Fibroblast of mammary gland (primary cell): ENCODE measurements at regions not wholly inside any gene's neighbourhood (a gene's known extent, or its start where the extent isn't known, plus 50 kb on each side); places are given as distances from the start of the nearest gene placed in this dataset.
"Not testable (repeated sequence)": the region's sequence is repeated elsewhere in the genome, so short reads cannot be mapped to it uniquely, and the experiment has no call there.

Source experiments
- DNase-seq: peaks from one replicate; pipeline ENCODE4 v3.0.0-alpha.2; 2010; ENCODE audit warnings: low read depth
- H3K4me3 ChIP-seq: 2 replicates; pipeline ENCODE4 v1.5.1; 2011; ENCODE audit warnings: low read depth, mild to moderate bottlenecking, low read length, moderate library complexity; ENCODE audit not compliant: control insufficient read depth
- TF ChIP-seq, protein P1 (sequence below): conservative IDR thresholded peaks from 2 replicates; pipeline ENCODE4 v1.5.1; 2011; ENCODE audit warnings: low read depth, low read length, inconsistent platforms; ENCODE audit not compliant: control insufficient read depth, insufficient read depth

DNA sequence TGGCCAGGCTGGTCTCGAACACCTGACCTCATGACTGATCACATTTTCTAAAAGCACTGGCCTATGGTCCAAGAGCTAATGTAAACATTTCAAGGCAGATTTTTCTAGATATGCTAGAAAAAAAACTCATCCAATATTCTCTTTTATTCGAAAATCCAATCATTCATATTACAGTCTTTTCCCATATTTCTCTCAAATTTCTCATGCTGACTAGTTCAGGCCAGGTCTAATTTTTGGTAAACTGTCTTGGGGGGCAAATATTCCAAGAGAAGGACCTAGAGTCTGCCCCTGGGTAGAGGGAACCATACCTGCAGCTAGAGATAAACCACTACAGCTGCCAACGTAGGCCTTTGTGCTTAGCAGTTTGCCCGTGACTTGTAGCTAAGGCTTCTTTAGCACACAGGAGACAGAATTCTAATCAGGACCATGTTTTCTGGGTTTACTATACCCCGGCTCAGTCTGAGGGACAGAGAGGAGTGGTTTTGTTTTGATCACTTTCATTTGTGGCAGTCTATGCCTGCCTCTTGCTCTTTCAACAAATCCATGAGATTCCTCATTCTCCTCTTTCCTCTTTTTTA is 71.8 kb upstream of the CITED2 start:
- no peak overlapping the region for H3K4me3 ChIP-seq
- no peak for DNase-seq
- TF ChIP-seq, protein P1, sequence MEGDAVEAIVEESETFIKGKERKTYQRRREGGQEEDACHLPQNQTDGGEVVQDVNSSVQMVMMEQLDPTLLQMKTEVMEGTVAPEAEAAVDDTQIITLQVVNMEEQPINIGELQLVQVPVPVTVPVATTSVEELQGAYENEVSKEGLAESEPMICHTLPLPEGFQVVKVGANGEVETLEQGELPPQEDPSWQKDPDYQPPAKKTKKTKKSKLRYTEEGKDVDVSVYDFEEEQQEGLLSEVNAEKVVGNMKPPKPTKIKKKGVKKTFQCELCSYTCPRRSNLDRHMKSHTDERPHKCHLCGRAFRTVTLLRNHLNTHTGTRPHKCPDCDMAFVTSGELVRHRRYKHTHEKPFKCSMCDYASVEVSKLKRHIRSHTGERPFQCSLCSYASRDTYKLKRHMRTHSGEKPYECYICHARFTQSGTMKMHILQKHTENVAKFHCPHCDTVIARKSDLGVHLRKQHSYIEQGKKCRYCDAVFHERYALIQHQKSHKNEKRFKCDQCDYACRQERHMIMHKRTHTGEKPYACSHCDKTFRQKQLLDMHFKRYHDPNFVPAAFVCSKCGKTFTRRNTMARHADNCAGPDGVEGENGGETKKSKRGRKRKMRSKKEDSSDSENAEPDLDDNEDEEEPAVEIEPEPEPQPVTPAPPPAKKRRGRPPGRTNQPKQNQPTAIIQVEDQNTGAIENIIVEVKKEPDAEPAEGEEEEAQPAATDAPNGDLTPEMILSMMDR, result no peak

DNA sequence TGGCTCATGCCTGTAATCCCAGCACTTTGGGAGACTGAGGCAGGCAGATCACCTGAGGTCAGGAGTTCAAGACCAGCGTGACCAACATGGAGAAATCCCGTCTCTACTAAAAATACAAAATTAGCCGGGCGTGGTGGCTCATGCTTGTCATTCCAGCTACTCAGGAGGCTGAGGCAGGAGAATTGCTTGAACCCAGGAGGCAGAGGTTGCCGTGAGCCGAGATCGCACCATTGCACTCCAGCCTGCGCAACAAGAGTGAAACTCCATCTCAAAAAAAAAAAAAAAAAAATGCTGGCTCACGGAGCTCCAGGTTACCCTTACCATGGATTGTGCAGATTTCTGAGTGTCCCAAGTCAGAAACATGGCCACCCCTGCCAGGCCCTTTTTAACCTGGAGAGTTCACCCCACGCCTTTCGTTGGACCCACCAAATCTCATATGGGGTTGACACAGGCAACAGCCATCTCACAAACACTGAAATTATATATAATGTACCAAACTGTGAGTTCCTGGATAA is 69.9 kb upstream of the CITED2 start:
- not testable (repeated sequence) for DNase-seq, H3K4me3 ChIP-seq

GRCh38 chr6:139443231-139444112 is 69.0 kb upstream of the CITED2 start:
- H3K4me3 ChIP-seq, result no peak overlapping the region
- TF ChIP-seq, protein P1, result no peak
- DNase-seq, result peak; percentile 35

DNA sequence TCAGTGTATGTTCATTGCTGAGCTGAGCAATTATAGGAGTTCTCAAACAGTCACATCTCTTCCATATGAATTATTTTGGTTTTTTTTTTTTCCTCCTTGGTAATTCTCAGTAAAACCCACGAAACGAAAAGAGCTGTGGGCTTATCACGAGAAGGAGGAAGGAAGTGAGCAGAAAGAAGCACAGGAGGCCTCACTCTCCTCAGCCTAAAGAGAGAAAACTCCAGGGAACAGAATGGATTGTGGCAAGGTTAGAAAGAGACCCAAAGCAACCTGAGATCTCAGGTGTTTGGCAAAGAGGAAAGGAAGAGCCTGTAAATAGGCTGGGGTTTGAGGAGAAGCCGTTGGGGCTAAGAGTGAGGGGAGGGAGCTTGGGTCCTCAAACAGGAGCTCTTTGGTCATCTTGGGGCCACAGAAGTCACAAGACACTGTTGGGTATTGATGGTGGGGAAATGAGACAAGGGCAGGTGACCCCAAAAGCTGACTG is 67.8 kb upstream of the CITED2 start:
- TF ChIP-seq, protein P1, result no peak

DNA sequence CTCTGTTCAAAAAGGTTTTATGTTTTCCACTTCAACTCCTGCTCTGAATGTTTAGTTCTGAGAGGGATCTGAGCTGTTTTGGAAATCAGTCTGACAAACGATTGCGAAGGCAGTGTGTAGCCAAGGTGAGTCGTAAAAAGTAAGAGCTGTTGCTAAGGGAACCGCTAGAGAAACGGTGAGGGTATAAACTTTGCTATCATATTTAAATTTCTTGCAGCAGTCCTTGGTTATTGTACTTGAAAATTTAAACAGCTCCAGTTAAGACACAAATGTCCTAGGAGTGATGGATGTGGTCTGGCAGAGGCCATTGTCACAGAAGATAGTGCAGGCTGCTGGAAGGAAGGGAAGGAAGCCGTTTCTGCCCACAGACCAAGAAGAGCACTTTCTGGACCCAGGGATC is 64.9 kb upstream of the CITED2 start:
- TF ChIP-seq, protein P1, result no peak
- H3K4me3 ChIP-seq, result no peak overlapping the region
- DNase-seq, result peak; percentile 34

More for the DNA sequence above, 67.8 kb upstream of the CITED2 start:
- DNase-seq, result no peak
- H3K4me3 ChIP-seq, result no peak overlapping the region

DNA sequence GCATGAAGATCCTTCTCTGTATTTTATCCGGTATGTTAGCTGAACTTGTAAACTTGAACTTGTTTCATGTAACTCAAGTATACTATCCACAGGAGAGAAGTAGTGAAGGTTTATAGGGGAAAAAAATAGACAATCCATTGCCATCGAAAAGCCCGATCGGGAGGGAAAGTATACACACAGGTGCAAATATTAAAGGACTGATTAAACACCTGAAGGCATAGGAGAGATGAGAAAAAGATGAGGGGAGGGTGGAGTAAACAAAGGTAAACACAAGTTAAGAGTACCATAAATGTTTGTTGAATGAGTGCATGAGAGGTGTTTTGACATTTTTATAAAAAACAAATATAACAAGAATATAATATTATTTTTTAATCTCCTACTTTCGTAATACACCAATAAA is 64.3 kb upstream of the CITED2 start:
- H3K4me3 ChIP-seq, result no peak overlapping the region
- TF ChIP-seq, protein P1, result no peak
- no peak for DNase-seq

DNA sequence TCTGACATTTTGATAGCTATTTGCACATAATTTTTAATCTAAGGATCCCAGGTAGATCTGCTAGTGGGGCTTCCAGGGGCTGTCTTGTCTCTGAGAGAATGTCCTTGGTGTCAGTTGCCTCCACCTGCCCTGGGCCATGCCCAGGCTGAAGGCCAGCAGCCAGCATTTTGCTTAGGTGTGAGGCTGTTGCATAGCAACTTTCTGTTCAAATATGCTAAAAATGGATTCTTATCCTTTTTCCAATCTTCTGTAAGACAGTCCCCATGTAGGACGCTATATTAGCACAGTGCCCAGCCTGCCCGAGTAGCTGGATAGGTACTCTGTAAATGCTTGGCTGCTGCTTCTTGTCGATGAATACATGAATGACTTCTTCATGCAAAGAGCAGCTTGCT is 62.5 kb upstream of the CITED2 start:
- no peak for DNase-seq
- TF ChIP-seq, protein P1, result no peak
- no peak overlapping the region for H3K4me3 ChIP-seq
